Erythroblast (primary cell): ENCODE measurements at regions not wholly inside any gene's neighbourhood (a gene's known extent, or its start where the extent isn't known, plus 50 kb on each side); places are given as distances from the start of the nearest gene placed in this dataset.

Source experiments
- GATA1 ChIP-seq: IDR thresholded peaks from 2 replicates; pipeline ENCODE4 v1.6.1; 2011; ENCODE audit warnings: low read depth, mild to moderate bottlenecking, control low read depth, low read length, moderate library complexity
- POLR2A ChIP-seq: IDR thresholded peaks from 2 replicates; pipeline ENCODE4 v1.6.1; 2011; ENCODE audit warnings: mild to moderate bottlenecking, low read length

- TF ChIP-seq POLR2A = no peak
- TF ChIP-seq GATA1 = no peak
These were observed 584.0 kb upstream of the LMCD1 start for GRCh38 chr3:7917443-7918151.
